ENCODE measurements at regions not wholly inside any gene's neighbourhood (a gene's known extent, or its start where the extent isn't known, plus 50 kb on each side); places are given as distances from the start of the nearest gene placed in this dataset.

- TF ChIP-seq ZNF687 (CRISPR knock-in tag; IDR thresholded peaks at IDR 0.05) (no peak), CREBL2 (CRISPR knock-in tag; IDR thresholded peaks at IDR 0.05; ENCODE audit: borderline replicate concordance) (no peak), ZBTB26 (CRISPR knock-in tag; IDR thresholded peaks at IDR 0.05; ENCODE audit: borderline replicate concordance) (no peak), DZIP1 (CRISPR knock-in tag; IDR thresholded peaks at IDR 0.05) (no peak)
Observed at GRCh38 chr1:199297887-199298286, 659.0 kb downstream of the PTPRC start (continued).
